Hematopoietic multipotent progenitor cell treated with erythropoietin and hydrocortisone succinate and interleukin-3 and kit ligand, for 8 days (in vitro differentiated cells): ENCODE measurements at regions not wholly inside any gene's neighbourhood (a gene's known extent, or its start where the extent isn't known, plus 50 kb on each side); places are given as distances from the start of the nearest gene placed in this dataset.

ENCODE experiments used
- DNase-seq: peaks from one replicate; pipeline ENCODE4 v3.0.0-alpha.2; 2015

- DNase-seq: no peak
Observed at GRCh38 chr11:32318071-32319055, 117.0 kb downstream of the WT1 start.

- no peak for DNase-seq
Observed at GRCh38 chr11:32323814-32324130, 111.6 kb downstream of the WT1 start.

GRCh38 chr11:32325187-32325586 lies 110.2 kb downstream of the WT1 start:
- DNase-seq: no peak

GRCh38 chr11:32325725-32326124 lies 109.6 kb downstream of the WT1 start:
- DNase-seq: no peak

- DNase-seq: no peak
Observed at GRCh38 chr11:32326522-32326921, 108.8 kb downstream of the WT1 start.

GRCh38 chr11:32328392-32328791 lies 106.9 kb downstream of the WT1 start:
- no peak for DNase-seq

GRCh38 chr11:32331098-32331497 lies 104.2 kb downstream of the WT1 start:
- no peak for DNase-seq

- no peak for DNase-seq
Observed at GRCh38 chr11:32331792-32332191, 103.5 kb downstream of the WT1 start.

- DNase-seq: no peak
Observed at GRCh38 chr11:32332990-32333319, 102.4 kb downstream of the WT1 start.

GRCh38 chr11:32333320-32333991 lies 101.9 kb downstream of the WT1 start:
- DNase-seq: peak; percentile 69

GRCh38 chr11:32334822-32335221 lies 100.5 kb downstream of the WT1 start:
- DNase-seq: peak; percentile 58
